ENCODE measurements at regions not wholly inside any gene's neighbourhood (a gene's known extent, or its start where the extent isn't known, plus 50 kb on each side); places are given as distances from the start of the nearest gene placed in this dataset.

DNA sequence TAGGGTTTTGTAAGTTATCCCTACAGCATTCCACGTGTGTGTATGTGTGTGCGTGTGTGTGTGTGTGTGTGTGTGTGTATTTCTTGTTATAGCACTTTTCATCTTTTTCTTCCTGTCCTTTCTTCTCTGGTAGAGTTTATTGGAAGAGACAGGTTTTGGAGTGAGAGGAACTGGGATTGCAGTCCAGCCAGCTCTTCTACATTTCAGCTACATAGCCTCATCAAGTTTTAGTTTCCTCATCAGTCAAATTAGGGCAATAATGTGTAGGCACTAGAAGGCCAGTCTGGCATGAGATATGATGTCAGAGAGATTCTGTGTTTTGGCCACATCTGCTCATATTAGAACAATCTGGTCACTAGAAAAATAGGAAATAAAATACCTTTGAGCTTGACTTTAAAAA, 1283.5 kb upstream of the TENM4 start:
- TF ChIP-seq, protein P1, sequence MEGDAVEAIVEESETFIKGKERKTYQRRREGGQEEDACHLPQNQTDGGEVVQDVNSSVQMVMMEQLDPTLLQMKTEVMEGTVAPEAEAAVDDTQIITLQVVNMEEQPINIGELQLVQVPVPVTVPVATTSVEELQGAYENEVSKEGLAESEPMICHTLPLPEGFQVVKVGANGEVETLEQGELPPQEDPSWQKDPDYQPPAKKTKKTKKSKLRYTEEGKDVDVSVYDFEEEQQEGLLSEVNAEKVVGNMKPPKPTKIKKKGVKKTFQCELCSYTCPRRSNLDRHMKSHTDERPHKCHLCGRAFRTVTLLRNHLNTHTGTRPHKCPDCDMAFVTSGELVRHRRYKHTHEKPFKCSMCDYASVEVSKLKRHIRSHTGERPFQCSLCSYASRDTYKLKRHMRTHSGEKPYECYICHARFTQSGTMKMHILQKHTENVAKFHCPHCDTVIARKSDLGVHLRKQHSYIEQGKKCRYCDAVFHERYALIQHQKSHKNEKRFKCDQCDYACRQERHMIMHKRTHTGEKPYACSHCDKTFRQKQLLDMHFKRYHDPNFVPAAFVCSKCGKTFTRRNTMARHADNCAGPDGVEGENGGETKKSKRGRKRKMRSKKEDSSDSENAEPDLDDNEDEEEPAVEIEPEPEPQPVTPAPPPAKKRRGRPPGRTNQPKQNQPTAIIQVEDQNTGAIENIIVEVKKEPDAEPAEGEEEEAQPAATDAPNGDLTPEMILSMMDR (IDR thresholded peaks at IDR 0.05): no peak
- TF ChIP-seq POLR2A (IDR thresholded peaks at IDR 0.05) (no peak), EP300 (IDR thresholded peaks at IDR 0.05) (no peak)
